ENCODE measurements at regions not wholly inside any gene's neighbourhood (a gene's known extent, or its start where the extent isn't known, plus 50 kb on each side); places are given as distances from the start of the nearest gene placed in this dataset.

DNA sequence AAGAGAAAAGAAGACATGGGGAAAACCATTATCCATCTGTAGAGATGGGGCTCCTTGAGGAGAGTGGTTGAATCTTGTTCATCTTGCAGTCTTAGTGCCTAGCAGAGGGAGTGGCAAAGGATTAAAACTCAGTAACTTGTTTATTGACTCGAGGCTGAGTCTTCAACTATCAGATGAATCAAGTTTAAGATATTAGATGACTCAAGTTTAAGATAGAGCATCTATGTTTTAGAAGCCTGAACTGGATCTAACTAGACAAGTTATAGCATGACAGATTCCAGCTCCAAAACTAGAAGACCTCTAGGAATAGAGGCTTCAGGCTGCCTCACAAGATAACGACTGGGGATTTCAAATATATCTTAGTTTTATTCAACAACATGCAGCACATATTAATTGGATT, 2277.2 kb upstream of the WWC1 start:
- peak; percentile 74 for DNase-seq (ENCODE audit: low read depth)
- TF ChIP-seq, protein P1, sequence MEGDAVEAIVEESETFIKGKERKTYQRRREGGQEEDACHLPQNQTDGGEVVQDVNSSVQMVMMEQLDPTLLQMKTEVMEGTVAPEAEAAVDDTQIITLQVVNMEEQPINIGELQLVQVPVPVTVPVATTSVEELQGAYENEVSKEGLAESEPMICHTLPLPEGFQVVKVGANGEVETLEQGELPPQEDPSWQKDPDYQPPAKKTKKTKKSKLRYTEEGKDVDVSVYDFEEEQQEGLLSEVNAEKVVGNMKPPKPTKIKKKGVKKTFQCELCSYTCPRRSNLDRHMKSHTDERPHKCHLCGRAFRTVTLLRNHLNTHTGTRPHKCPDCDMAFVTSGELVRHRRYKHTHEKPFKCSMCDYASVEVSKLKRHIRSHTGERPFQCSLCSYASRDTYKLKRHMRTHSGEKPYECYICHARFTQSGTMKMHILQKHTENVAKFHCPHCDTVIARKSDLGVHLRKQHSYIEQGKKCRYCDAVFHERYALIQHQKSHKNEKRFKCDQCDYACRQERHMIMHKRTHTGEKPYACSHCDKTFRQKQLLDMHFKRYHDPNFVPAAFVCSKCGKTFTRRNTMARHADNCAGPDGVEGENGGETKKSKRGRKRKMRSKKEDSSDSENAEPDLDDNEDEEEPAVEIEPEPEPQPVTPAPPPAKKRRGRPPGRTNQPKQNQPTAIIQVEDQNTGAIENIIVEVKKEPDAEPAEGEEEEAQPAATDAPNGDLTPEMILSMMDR (IDR thresholded peaks at IDR 0.05; ENCODE audit: insufficient read depth, low read depth, low read length, missing control alignments): no peak
- no peak overlapping the region for H3K4me3 ChIP-seq (ENCODE audit: low read length)

DNA sequence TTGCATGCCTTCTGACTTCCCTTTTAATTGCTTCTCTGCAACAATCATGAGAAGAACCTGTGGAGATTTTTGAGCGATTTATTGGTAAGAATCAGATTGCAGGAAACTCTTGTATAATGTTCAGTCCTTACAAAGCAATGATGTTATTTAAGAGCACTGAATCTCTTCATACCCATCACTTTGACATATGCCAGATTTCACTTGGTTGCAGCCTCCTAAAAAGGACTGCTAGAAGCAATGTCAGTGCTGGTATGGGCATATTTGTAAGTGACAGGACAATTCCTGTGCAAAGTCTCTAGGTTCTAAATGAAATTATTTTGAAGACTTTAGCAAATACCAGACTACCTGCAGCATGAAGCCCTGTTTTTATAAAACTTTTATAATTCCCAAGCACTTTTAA, 2272.7 kb upstream of the WWC1 start:
- no peak overlapping the region for H3K4me3 ChIP-seq (ENCODE audit: low read length)
- DNase-seq (ENCODE audit: low read depth): no peak
- TF ChIP-seq, protein P1 (IDR thresholded peaks at IDR 0.05; ENCODE audit: insufficient read depth, low read depth, low read length, missing control alignments): no peak

DNA sequence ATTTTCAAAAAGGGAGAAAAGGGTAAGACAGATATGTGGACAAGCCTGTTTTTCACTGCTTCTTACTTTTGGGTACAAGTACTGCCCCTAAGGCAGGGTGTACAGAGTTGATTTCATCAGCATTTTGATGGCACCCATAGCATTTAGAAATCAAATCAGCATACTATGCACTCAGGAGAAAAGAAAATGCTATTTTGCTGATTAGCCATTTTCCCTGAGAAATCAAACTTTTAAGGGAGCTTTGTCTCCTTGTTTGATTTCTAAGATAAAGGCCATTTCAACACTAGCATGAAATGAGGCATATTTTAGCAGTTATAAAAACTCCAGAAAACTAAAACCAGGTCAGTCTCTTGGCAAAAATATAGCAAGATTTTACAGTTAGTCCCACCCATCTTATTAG, 2269.4 kb upstream of the WWC1 start:
- DNase-seq (ENCODE audit: low read depth): peak; percentile 4
- H3K4me3 ChIP-seq (ENCODE audit: low read length): no peak overlapping the region
- TF ChIP-seq, protein P1 (IDR thresholded peaks at IDR 0.05; ENCODE audit: insufficient read depth, low read depth, low read length, missing control alignments): no peak

DNA sequence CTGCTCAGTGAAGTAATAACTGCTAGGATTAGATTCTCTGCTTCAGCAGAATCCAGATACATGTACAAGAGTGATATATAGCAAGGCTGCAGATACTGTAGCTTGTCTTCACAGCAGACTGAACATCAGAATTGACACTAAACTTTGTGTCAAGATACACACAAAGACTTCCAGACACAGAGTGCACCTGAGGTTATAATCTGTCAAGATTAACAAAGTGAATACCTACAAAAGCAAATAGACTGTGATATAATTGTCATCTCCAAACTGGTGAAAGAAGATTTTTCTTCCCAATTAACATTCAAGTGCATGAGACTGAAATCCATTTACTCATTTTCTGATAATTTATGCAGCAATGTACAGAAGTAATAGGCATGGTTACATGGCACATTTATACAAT, 2266.5 kb upstream of the WWC1 start:
- H3K4me3 ChIP-seq (ENCODE audit: low read length): no peak overlapping the region
- TF ChIP-seq, protein P1 (IDR thresholded peaks at IDR 0.05; ENCODE audit: insufficient read depth, low read depth, low read length, missing control alignments): no peak
- no peak for DNase-seq (ENCODE audit: low read depth)

DNA sequence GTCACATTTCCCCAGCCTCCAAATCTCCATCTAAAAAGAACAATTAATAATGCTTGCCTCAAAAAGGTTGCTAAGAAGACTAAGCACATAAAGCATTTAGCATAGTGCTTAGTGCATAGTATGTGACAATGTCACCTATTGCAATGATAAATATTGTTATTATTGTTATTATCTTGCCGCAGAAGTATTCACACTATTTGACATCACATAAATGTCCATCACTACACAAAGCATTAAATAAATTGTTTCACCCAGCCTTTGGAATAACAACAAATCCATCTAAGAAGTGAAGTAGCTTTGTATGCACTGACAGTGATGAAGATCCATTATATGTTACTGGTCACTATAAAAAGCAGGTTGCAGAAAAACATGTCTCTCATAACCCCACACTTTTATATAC, 2263.9 kb upstream of the WWC1 start:
- TF ChIP-seq, protein P1 (IDR thresholded peaks at IDR 0.05; ENCODE audit: insufficient read depth, low read depth, low read length, missing control alignments): no peak
- no peak overlapping the region for H3K4me3 ChIP-seq (ENCODE audit: low read length)
- DNase-seq (ENCODE audit: low read depth): no peak

DNA sequence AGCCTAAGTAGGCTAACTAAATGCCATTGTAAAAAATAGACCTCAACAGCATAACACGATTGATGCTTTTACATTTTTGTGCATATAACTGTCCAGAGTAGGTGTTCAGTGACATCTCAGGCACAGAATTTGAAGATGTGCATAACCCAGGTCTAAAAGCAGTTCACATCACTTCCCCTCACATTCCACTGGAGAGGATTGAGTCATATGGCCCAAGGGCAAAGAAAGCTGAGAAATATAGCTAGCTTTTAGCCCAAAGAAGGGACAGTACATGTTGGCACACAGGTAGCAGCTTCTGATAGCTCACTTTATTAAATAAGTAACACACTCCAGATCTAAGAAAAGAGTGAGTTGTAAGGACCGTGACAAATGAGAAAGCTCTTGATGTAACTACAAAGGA, 2259.5 kb upstream of the WWC1 start:
- DNase-seq (ENCODE audit: low read depth): peak; percentile 73
- TF ChIP-seq, protein P1 (IDR thresholded peaks at IDR 0.05; ENCODE audit: insufficient read depth, low read depth, low read length, missing control alignments): no peak
- no peak overlapping the region for H3K4me3 ChIP-seq (ENCODE audit: low read length)

DNA sequence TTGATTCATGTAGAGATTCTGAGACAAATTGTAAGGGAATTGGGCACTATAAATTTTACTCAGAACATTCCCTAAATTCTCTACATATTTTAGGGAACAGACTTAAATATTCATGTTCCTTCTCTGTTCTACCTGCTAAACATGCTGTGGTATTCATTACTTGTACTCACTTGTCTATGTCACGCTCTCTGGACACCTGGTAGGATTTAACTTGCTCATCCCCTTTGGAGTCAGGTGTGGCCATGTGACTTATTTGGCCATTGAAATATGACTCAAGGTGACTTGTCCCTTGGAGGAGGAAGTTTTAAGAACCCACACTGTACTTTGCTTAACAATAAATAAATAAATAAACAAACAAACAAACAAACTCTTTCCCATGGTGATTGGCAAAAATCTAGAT, 2258.8 kb upstream of the WWC1 start:
- TF ChIP-seq, protein P1 (IDR thresholded peaks at IDR 0.05; ENCODE audit: insufficient read depth, low read depth, low read length, missing control alignments): no peak
- peak; percentile 75 for DNase-seq (ENCODE audit: low read depth)
- no peak overlapping the region for H3K4me3 ChIP-seq (ENCODE audit: low read length)
